Activated CD4-positive, alpha-beta T cell treated with anti-CD3 and anti-CD28 coated beads for 36 hours (primary cell): ENCODE measurements at regions not wholly inside any gene's neighbourhood (a gene's known extent, or its start where the extent isn't known, plus 50 kb on each side); places are given as distances from the start of the nearest gene placed in this dataset.
"Not testable (repeated sequence)": the region's sequence is repeated elsewhere in the genome, so short reads cannot be mapped to it uniquely, and the experiment has no call there.

Experiments used
- ATAC-seq: fragments of 200-7000 bp; cut with Tn5 transposase; one replicate; pipeline ENCODE4 v1.10.0; 2021; ENCODE audit warnings: mild to moderate bottlenecking, moderate library complexity
- CTCF ChIA-PET: fragments of 350-600 bp; sonication (Branson Sonifier 250); formaldehyde crosslinking; loops from one replicate; lab custom pipeline; 2021; ENCODE audit warnings: antibody characterized with exemption; lab: Charles Lee
- POLR2A ChIA-PET: fragments of 350-600 bp; sonication (Branson Sonifier 250); formaldehyde crosslinking; loops from one replicate; lab custom pipeline; 2021; ENCODE audit warnings: antibody characterized with exemption, inconsistent platforms; lab: Charles Lee
- DNase-seq: peaks from one replicate; pipeline ENCODE4 v3.0.0-alpha.2; 2020
- H3K27ac Mint-ChIP-seq: one replicate; pipeline ENCODE4 v1.8.0; 2021; ENCODE audit warnings: mixed read lengths
- H3K27me3 Mint-ChIP-seq: one replicate; pipeline ENCODE4 v1.8.0; 2021; ENCODE audit warnings: mixed read lengths
- H3K36me3 Mint-ChIP-seq: one replicate; pipeline ENCODE4 v1.8.0; 2021; ENCODE audit warnings: low read depth, mixed read lengths
- H3K4me1 Mint-ChIP-seq: one replicate; pipeline ENCODE4 v1.8.0; 2021; ENCODE audit warnings: mixed read lengths
- H3K4me3 Mint-ChIP-seq: one replicate; pipeline ENCODE4 v1.8.0; 2021; ENCODE audit warnings: mild to moderate bottlenecking, moderate library complexity, mixed read lengths
- H3K9me3 Mint-ChIP-seq: one replicate; pipeline ENCODE4 v1.8.0; 2021; ENCODE audit warnings: low read depth, mixed read lengths
- intact Hi-C, 2 experiments: fragments of 100-400 bp; cut with DNase I in 1 of 2; cut with micrococcal nuclease in 1 of 2; formaldehyde crosslinking; loops; one replicate each; pipeline versions ENCODE4 v1.14.2 to v1.15.1; 2022 to 2024; cut with DNase I, micrococcal nuclease

- CTCF ChIA-PET, H3K36me3 Mint-ChIP-seq, ATAC-seq, H3K9me3 Mint-ChIP-seq, H3K4me3 Mint-ChIP-seq, POLR2A ChIA-PET, H3K4me1 Mint-ChIP-seq, intact Hi-C loops, H3K27ac Mint-ChIP-seq, DNase-seq, H3K27me3 Mint-ChIP-seq: not testable (repeated sequence)
Measured at GRCh38 chr5:88615767-88616166, 267.2 kb downstream of the MEF2C start.

- ATAC-seq (no peak), DNase-seq (no peak)
- intact Hi-C loops = no loop called here
- Mint-ChIP-seq H3K9me3 (peaks cover 5% of the 10 kb centered on the region), H3K4me1 (no peaks in the 10 kb centered on the region), H3K27ac (no peak overlapping the region), H3K4me3 (no peak overlapping the region), H3K36me3 (no peaks in the 10 kb centered on the region), H3K27me3 (peaks cover 9% of the 10 kb centered on the region)
- ChIA-PET CTCF (no interaction called here), POLR2A (no interaction called here)
Measured at GRCh38 chr5:88613051-88613450, 269.9 kb downstream of the MEF2C start.

GRCh38 chr5:88610586-88610985, 272.4 kb downstream of the MEF2C start:
- DNase-seq (no peak), ATAC-seq (no peak)
- H3K9me3 Mint-ChIP-seq = peaks cover 5% of the 10 kb centered on the region
- intact Hi-C loops = no loop called here
- CTCF ChIA-PET = no interaction called here
- no peak overlapping the region for H3K4me3 Mint-ChIP-seq
- no peak overlapping the region for H3K27ac Mint-ChIP-seq
- H3K36me3 Mint-ChIP-seq = no peaks in the 10 kb centered on the region
- peaks cover 9% of the 10 kb centered on the region for H3K27me3 Mint-ChIP-seq
- no peaks in the 10 kb centered on the region for H3K4me1 Mint-ChIP-seq
- POLR2A ChIA-PET = no interaction called here

- DNase-seq (no peak), ATAC-seq (no peak)
- Mint-ChIP-seq H3K9me3 (no peaks in the 10 kb centered on the region), H3K4me3 (no peak overlapping the region), H3K27me3 (peaks cover 11% of the 10 kb centered on the region), H3K36me3 (no peaks in the 10 kb centered on the region), H3K27ac (no peak overlapping the region), H3K4me1 (no peaks in the 10 kb centered on the region)
- intact Hi-C loops = no loop called here
- CTCF ChIA-PET = no interaction called here
- POLR2A ChIA-PET = no interaction called here
Measured at GRCh38 chr5:88607492-88607891, 275.5 kb downstream of the MEF2C start.

GRCh38 chr5:88606626-88607025, 276.4 kb downstream of the MEF2C start:
- intact Hi-C loops = no loop called here
- no peaks in the 10 kb centered on the region for H3K4me1 Mint-ChIP-seq
- no peaks in the 10 kb centered on the region for H3K36me3 Mint-ChIP-seq
- DNase-seq = no peak
- ATAC-seq = no peak
- no peak overlapping the region for H3K27ac Mint-ChIP-seq
- CTCF ChIA-PET = no interaction called here
- H3K4me3 Mint-ChIP-seq = no peak overlapping the region
- H3K27me3 Mint-ChIP-seq = peaks cover 16% of the 10 kb centered on the region
- POLR2A ChIA-PET = no interaction called here
- H3K9me3 Mint-ChIP-seq = peaks cover 2% of the 10 kb centered on the region

- CTCF ChIA-PET = no interaction called here
- no peak for ATAC-seq
- H3K36me3 Mint-ChIP-seq = no peaks in the 10 kb centered on the region
- peaks cover 13% of the 10 kb centered on the region for H3K27me3 Mint-ChIP-seq
- POLR2A ChIA-PET = no interaction called here
- H3K4me3 Mint-ChIP-seq = no peak overlapping the region
- intact Hi-C loops = no loop called here
- peaks cover 3% of the 10 kb centered on the region for H3K9me3 Mint-ChIP-seq
- DNase-seq = no peak
- H3K27ac Mint-ChIP-seq = no peak overlapping the region
- no peaks in the 10 kb centered on the region for H3K4me1 Mint-ChIP-seq
Measured at GRCh38 chr5:88606173-88606572, 276.8 kb downstream of the MEF2C start.

- H3K4me3 Mint-ChIP-seq = no peak overlapping the region
- no peaks in the 10 kb centered on the region for H3K4me1 Mint-ChIP-seq
- intact Hi-C loops = loop anchor here in 1 of 2 experiments (5.0 kb wide), 1 partner anchor 465 kb away; no protein-coding TSS in a partner anchor
- no peak overlapping the region for H3K27ac Mint-ChIP-seq
- peak; percentile 56 for DNase-seq
- ATAC-seq = no peak
- H3K27me3 Mint-ChIP-seq = peaks cover 7% of the 10 kb centered on the region
- POLR2A ChIA-PET = no interaction called here
- no peaks in the 10 kb centered on the region for H3K36me3 Mint-ChIP-seq
- H3K9me3 Mint-ChIP-seq = peaks cover 4% of the 10 kb centered on the region
- CTCF ChIA-PET = interaction anchor here (0.6 to 1.0 kb wide), 3 partner anchors 9 to 1633 kb away, joined by 3 read pairs; no protein-coding TSS in a partner anchor
Measured at GRCh38 chr5:88602584-88602983, 280.4 kb downstream of the MEF2C start.

- ATAC-seq = no peak
- DNase-seq = no peak
- H3K4me3 Mint-ChIP-seq = no peak overlapping the region
- POLR2A ChIA-PET = no interaction called here
- H3K27me3 Mint-ChIP-seq = peaks cover 10% of the 10 kb centered on the region
- no peaks in the 10 kb centered on the region for H3K36me3 Mint-ChIP-seq
- no peaks in the 10 kb centered on the region for H3K9me3 Mint-ChIP-seq
- no peaks in the 10 kb centered on the region for H3K4me1 Mint-ChIP-seq
- CTCF ChIA-PET = no interaction called here
- intact Hi-C loops = no loop called here
- H3K27ac Mint-ChIP-seq = no peak overlapping the region
Measured at GRCh38 chr5:88594441-88594840, 288.5 kb downstream of the MEF2C start.

GRCh38 chr5:88588609-88589008, 294.4 kb downstream of the MEF2C start:
- H3K27ac Mint-ChIP-seq = no peak overlapping the region
- H3K36me3 Mint-ChIP-seq = peaks cover 2% of the 10 kb centered on the region
- H3K4me1 Mint-ChIP-seq = no peaks in the 10 kb centered on the region
- ATAC-seq = no peak
- ChIA-PET POLR2A (no interaction called here), CTCF (no interaction called here)
- DNase-seq = no peak
- peaks cover 15% of the 10 kb centered on the region for H3K27me3 Mint-ChIP-seq
- no peak overlapping the region for H3K4me3 Mint-ChIP-seq
- intact Hi-C loops = no loop called here
- H3K9me3 Mint-ChIP-seq = peaks cover 6% of the 10 kb centered on the region

GRCh38 chr5:88583471-88583870, 299.5 kb downstream of the MEF2C start:
- Mint-ChIP-seq H3K36me3 (peaks cover 1% of the 10 kb centered on the region), H3K9me3 (peaks cover 2% of the 10 kb centered on the region), H3K4me1 (no peaks in the 10 kb centered on the region), H3K27ac (no peak overlapping the region), H3K27me3 (peaks cover 5% of the 10 kb centered on the region), H3K4me3 (no peak overlapping the region)
- DNase-seq = no peak
- no peak for ATAC-seq
- intact Hi-C loops = no loop called here
- ChIA-PET CTCF (no interaction called here), POLR2A (no interaction called here)

GRCh38 chr5:88558366-88558765, 289.7 kb upstream of the TMEM161B start:
- peaks cover 8% of the 10 kb centered on the region for H3K27me3 Mint-ChIP-seq
- H3K27ac Mint-ChIP-seq = no peak overlapping the region
- POLR2A ChIA-PET = no interaction called here
- H3K4me3 Mint-ChIP-seq = no peak overlapping the region
- H3K4me1 Mint-ChIP-seq = peaks cover 3% of the 10 kb centered on the region
- ATAC-seq = no peak
- H3K9me3 Mint-ChIP-seq = no peaks in the 10 kb centered on the region
- DNase-seq = no peak
- intact Hi-C loops = no loop called here
- CTCF ChIA-PET = no interaction called here
- H3K36me3 Mint-ChIP-seq = no peaks in the 10 kb centered on the region

- Mint-ChIP-seq H3K4me1 (peaks cover 3% of the 10 kb centered on the region), H3K36me3 (no peaks in the 10 kb centered on the region), H3K4me3 (no peak overlapping the region), H3K9me3 (no peaks in the 10 kb centered on the region), H3K27me3 (peaks cover 8% of the 10 kb centered on the region), H3K27ac (no peak overlapping the region)
- ChIA-PET CTCF (interaction anchor here (0.6 to 0.8 kb wide), 2 partner anchors 1409 to 1716 kb away, joined by 3 read pairs; no protein-coding TSS in a partner anchor), POLR2A (no interaction called here)
- ATAC-seq (no peak), DNase-seq (no peak)
- intact Hi-C loops = no loop called here
Measured at GRCh38 chr5:88557881-88558280, 289.2 kb upstream of the TMEM161B start.

- Mint-ChIP-seq H3K4me3 (no peak overlapping the region), H3K27ac (no peak overlapping the region), H3K4me1 (peaks cover 3% of the 10 kb centered on the region), H3K36me3 (no peaks in the 10 kb centered on the region), H3K27me3 (peaks cover 8% of the 10 kb centered on the region), H3K9me3 (no peaks in the 10 kb centered on the region)
- DNase-seq = no peak
- ATAC-seq = no peak
- ChIA-PET CTCF (interaction anchor here (0.8 kb wide), 1 partner anchor 1716 kb away, joined by 3 read pairs; no protein-coding TSS in a partner anchor), POLR2A (no interaction called here)
- intact Hi-C loops = no loop called here
Measured at GRCh38 chr5:88557131-88557530, 288.5 kb upstream of the TMEM161B start.
